NB4 (cell line): ENCODE measurements at regions not wholly inside any gene's neighbourhood (a gene's known extent, or its start where the extent isn't known, plus 50 kb on each side); places are given as distances from the start of the nearest gene placed in this dataset.

Source experiments
- DNase-seq: peaks from one replicate; pipeline ENCODE4 v3.0.0; 2010; ENCODE audit warnings: low read depth
- H3K4me3 ChIP-seq: one replicate; pipeline ENCODE4 v1.5.1; 2011; ENCODE audit warnings: mild to moderate bottlenecking, low read depth, low read length, moderate library complexity
- CTCF ChIP-seq: IDR thresholded peaks from one replicate; pipeline ENCODE4 v1.5.1; 2012; ENCODE audit warnings: low read depth, low read length
- MAX ChIP-seq: IDR thresholded peaks from 2 replicates; pipeline ENCODE4 v1.6.1; 2011; ENCODE audit warnings: low read depth, low read length
- MYC ChIP-seq: IDR thresholded peaks from 2 replicates; pipeline ENCODE4 v1.6.1; 2011; ENCODE audit warnings: low read depth, low read length
- POLR2A ChIP-seq: IDR thresholded peaks from 2 replicates; pipeline ENCODE4 v1.6.1; 2011; ENCODE audit warnings: mild to moderate bottlenecking; ENCODE audit not compliant: insufficient read length; ENCODE audit errors: extremely low read depth

GRCh38 chr5:171714261-171714660 is 71.4 kb upstream of the SMIM23 start:
- H3K4me3 ChIP-seq, result no peak overlapping the region
- no peak for DNase-seq
- TF ChIP-seq POLR2A (no peak), CTCF (no peak), MAX (no peak), MYC (no peak)

GRCh38 chr5:171714851-171715250 is 70.8 kb upstream of the SMIM23 start:
- no peak for DNase-seq
- H3K4me3 ChIP-seq, result no peak overlapping the region
- no peak for TF ChIP-seq CTCF
- TF ChIP-seq POLR2A, result no peak
- no peak for TF ChIP-seq MYC
- no peak for TF ChIP-seq MAX

- no peak for DNase-seq
- no peak for TF ChIP-seq MYC
- TF ChIP-seq CTCF, result no peak
- TF ChIP-seq POLR2A, result no peak
- no peak overlapping the region for H3K4me3 ChIP-seq
Measured at GRCh38 chr5:171715551-171715950, 70.1 kb upstream of the SMIM23 start.

- no peak overlapping the region for H3K4me3 ChIP-seq
- no peak for DNase-seq
- TF ChIP-seq MYC (no peak), MAX (no peak), CTCF (no peak), POLR2A (no peak)
Measured at GRCh38 chr5:171720086-171720485, 65.5 kb upstream of the SMIM23 start.

- TF ChIP-seq MAX (no peak), MYC (no peak), CTCF (no peak), POLR2A (no peak)
- H3K4me3 ChIP-seq, result no peak overlapping the region
- peak; percentile 28 for DNase-seq
Measured at GRCh38 chr5:171721464-171721863, 64.2 kb upstream of the SMIM23 start.

GRCh38 chr5:171724468-171725204 is 61.0 kb upstream of the SMIM23 start:
- DNase-seq, result no peak
- no peak overlapping the region for H3K4me3 ChIP-seq
- no peak for TF ChIP-seq MAX
- no peak for TF ChIP-seq MYC
- TF ChIP-seq CTCF, result no peak
- no peak for TF ChIP-seq POLR2A
